NCI-H510A treated with DMSO at 0.1 percent for 48 hours (cell line): ENCODE measurements at regions not wholly inside any gene's neighbourhood (a gene's known extent, or its start where the extent isn't known, plus 50 kb on each side); places are given as distances from the start of the nearest gene placed in this dataset.
"Not testable (repeated sequence)": the region's sequence is repeated elsewhere in the genome, so short reads cannot be mapped to it uniquely, and the experiment has no call there.

Source experiments
- DNase-seq: peaks from one replicate; lab custom pipeline; 2025; lab: John Stamatoyannopoulos, UW

- no peak for DNase-seq
Observed at GRCh38 chr13:63838366-63839110, 2422.9 kb upstream of the PCDH20 start.

DNA sequence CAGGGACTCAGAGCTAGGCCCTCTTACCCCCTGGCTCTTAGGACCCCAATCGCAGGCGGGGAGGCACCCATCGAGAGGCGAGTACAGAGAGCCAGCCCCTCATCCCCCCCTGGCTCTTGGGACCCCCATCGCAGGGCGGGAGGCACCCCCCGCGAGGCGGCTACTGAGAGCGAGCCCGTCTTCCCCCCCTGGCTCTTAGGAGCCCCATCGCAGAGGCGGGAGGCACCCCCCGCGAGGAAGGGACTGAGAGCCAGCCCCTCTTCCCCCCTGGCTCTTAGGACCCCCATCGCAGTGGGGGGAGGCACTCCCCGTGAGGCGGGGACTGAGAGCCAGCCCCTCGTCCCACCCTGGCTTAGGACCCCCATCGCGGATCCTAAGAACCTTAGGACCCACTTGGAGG is 2422.1 kb upstream of the PCDH20 start:
- DNase-seq, result not testable (repeated sequence)

DNA sequence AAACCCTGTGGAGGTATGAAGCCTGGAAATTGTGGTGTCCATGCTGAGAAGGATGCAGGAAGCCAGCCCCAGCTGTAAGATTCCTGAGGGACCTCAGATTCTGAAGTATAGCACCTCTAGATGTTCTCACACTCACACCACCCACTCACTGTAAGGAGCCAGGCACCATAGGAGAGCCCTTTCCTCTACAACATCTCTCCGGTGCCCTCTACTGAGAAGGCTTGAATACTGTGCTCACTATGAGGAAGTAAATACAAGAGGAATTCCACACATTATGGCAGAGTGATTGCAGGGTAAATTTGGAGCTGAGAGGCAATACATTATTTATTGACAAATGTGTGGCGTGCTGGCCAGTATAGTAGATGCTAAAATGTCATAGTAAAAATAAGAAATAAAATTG is 2414.0 kb upstream of the PCDH20 start:
- DNase-seq, result not testable (repeated sequence)

DNA sequence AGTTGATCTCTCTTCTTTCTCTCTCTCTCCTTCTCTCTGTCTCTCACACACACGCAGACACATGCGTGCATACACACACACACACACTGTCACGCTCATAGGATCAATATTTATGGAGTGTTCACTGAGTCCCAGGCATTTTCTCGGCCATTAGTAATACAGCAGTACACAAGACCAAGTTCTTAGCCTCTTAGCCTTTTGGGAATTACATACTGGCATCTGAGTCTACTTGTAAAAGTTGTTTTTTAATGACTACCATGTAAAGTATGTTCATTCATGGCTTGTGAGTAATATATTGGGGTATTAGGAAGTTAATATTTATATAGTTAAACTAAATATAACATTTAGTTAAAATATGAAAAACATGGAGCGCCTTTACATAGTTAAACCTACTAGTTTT is 2406.1 kb upstream of the PCDH20 start:
- DNase-seq, result not testable (repeated sequence)

DNA sequence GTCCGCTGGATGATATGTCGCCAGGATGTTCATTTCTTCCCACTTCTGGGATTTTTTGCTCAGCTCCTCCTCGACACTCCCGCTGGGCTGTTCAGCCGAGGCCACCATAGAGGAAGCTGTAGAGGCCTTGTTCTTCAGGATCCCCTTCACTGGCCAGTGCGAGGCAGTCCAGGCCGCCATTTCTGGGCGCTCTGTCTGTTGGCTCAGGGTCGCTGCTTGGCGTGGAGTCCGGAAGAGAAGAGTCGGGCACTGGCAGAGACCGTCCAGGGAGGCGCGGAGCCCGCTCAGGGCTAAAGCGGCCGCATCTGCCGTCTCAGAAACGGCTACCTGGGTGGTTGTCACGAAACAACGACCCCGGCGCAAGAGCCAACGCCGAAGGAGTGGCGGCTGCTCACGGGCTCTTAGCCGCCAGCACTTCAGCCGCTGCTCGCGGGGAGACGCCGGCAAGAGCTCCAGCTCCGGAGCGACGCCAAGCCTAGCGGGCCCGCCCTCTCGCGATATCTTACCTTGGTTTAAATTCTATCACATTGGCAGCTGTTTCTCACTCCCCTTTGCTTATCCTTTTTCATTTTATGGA is 2395.9 kb upstream of the PCDH20 start:
- not testable (repeated sequence) for DNase-seq

- not testable (repeated sequence) for DNase-seq
Observed at GRCh38 chr13:63791134-63791533, 2375.5 kb upstream of the PCDH20 start.

- no peak for DNase-seq
Observed at GRCh38 chr13:63774133-63774532, 2358.5 kb upstream of the PCDH20 start.

DNA sequence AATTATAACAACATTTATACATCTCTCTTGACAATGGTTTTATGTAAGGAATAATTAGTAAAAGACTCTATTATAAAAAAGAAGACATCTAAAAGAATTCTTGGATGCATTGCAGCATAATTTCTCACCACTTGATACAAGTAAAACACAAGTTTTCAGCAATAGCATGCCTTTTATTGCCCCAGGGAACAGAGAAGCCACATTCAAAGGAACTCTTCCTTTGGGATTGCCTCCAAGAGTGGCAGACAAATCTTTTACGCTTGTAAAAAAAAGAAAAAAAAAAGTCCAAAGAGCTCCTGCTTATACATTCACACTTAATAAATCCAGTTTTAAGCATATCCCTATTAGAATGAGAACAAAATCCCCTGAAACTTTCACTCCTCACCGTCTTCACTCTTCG is 2357.8 kb upstream of the PCDH20 start:
- no peak for DNase-seq

GRCh38 chr13:63757683-63758082 is 2342.0 kb upstream of the PCDH20 start:
- DNase-seq, result not testable (repeated sequence)

- not testable (repeated sequence) for DNase-seq
Observed at GRCh38 chr13:63749857-63750256, 2334.2 kb upstream of the PCDH20 start.

- DNase-seq, result not testable (repeated sequence)
Observed at GRCh38 chr13:63741814-63742101, 2326.1 kb upstream of the PCDH20 start.

- no peak for DNase-seq
Observed at GRCh38 chr13:63741029-63741813, 2325.6 kb upstream of the PCDH20 start.

GRCh38 chr13:63739112-63739735 is 2323.6 kb upstream of the PCDH20 start:
- not testable (repeated sequence) for DNase-seq

DNA sequence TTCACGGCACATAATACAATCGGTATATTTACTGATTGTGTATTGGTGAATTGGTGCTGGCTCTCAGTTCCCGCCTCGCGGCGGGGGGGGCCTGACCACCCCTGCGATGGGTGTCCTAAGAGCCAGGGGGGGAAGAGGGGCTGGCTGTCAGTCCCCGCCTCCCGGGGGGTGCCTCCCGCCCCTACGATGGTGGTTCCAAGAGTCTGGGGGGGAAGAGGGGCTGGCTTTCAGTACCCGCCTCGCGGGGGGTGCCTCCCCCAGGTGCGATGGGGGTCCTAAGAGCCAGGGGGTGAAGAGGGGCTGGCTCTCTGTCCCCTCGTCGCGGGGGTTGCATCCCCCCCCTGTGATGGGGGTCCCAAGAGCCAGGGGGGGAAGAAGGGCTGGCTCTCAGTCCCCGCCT is 2321.8 kb upstream of the PCDH20 start:
- DNase-seq, result no peak

DNA sequence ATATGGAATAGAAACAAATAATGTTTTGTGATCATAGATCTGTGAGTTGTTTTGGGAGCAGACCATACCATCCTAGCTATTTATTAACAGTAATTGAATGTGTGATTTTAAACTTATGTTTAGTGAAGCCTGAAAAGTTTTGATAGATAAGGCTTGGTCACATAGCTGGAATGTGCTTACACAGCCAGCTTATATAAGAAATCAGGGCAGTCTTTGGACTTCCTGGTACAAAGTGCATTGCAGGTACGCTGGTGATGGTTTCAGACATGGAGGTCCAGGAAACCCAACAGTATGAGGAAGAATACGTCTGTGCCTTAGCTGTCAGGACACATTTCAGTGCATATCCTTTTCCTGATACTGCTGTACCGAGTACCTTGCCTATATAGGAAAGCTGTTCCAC is 2316.2 kb upstream of the PCDH20 start:
- no peak for DNase-seq

- DNase-seq, result not testable (repeated sequence)
Observed at GRCh38 chr13:63712159-63712558, 2296.5 kb upstream of the PCDH20 start.

DNA sequence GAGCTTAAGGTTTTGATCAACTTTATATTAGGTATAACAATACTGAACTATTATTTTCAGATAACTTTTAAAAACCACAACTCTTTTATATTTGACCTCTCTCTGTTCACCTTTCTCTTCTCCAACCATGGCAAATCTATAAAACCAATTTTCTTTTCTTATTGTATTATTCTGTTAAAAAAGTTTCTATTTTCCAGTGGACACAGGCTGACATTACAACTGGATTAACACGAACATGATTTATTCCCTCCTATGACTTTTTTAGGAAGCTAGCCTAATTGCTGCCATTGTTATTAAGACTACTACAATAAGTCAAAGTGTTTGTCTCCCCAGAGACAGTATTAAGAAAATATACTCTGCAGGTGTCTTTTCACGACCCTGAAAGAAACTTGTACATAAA is 2291.1 kb upstream of the PCDH20 start:
- DNase-seq, result no peak

GRCh38 chr13:63704521-63704920 is 2288.9 kb upstream of the PCDH20 start:
- no peak for DNase-seq

DNA sequence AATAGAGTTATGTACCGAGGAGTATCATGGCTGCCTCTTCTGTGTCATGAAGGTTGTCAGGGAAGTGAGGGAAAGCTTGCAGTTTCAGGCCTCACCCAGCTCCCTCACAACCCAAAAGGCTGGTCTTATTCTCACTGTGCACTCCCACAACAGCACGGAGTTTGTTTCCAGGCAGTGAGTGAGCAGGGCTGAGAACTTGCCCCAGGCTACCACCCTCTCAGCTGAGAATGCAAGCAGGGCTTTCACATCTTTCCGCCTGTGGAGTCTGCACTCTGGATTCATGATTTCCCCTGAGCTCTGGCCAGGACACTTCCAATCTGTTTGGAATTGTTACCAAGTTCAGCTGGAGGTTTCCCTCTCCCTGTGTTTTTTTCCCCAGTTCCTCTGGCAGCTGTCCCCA is 2284.7 kb upstream of the PCDH20 start:
- no peak for DNase-seq

DNA sequence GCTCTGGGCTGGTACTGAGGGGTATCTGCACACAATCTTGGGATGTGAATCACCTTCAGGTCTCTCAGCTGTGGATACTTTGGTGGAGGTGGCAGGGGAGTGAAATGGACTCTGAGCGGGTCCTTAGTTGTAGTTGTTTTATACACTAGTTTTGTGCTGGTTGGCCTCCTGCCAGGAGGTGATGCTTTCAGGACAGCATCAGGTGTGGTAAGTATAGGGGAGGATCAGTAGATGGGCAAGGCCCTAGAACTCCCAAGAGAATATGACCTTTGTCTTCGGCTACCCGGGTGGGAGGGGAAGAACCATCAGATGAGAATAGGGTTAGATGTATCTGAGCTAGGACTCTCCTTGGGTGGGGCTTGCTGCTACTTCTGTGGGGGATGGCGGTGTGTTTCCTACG is 2284.3 kb upstream of the PCDH20 start:
- DNase-seq, result no peak

DNA sequence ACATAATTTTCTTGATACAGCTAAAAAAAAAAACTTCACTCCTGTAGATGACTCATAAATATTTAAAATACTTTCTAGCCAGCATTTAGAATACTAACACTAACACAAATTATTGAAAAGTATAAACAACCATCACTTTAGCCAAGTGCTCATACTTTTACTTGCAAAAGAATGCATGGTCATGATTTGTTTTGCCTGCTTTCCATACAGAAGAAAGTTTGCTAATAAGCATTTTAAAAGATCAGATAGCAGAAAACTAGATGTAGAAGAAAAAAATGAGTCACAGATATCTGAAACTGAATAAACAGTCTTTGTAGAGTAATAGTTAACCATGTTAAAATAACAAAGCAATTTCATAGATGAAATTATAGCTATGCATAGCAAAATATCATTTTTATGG is 2280.4 kb upstream of the PCDH20 start:
- DNase-seq, result no peak

DNA sequence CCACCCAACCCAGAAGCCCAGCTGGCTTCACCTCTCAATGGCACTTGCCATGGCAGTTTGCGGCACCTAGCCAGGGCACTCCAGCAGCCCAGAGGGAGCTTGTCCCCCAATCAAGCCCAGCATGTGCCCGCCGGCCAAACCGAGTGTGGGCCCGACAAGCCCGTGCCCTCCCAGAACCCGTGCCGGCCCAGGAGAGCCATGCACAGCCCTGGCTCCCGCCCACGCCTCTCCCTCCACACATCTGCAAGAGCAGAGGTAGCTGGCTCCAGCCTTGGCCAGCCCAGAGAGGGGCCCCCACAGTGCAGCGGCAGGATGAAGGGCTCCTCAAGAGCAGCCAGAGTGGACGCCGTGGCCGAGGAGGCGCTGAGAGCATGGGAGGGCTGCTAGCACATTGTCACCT is 2278.0 kb upstream of the PCDH20 start:
- DNase-seq, result no peak

DNA sequence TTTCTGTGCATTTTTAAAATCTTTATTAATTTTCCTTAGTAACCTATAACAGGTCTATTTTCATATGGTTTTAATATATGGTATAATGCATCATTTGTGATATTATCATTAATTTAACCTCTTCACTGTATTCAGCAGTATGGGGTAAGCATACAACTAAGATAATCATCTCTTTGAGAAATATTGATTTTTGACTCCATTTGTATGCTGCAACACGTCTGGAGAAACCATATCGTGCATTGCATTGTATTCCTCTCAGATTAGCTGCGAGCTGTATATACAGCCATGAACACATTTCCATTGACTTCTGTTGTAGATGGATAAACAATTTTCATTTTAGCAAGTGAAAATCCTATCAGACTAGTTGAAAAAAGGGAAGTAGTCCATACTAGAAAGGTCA is 2275.8 kb upstream of the PCDH20 start:
- no peak for DNase-seq
